Heart left ventricle (tissue), 16 donors: ENCODE measurements at regions not wholly inside any gene's neighbourhood (a gene's known extent, or its start where the extent isn't known, plus 50 kb on each side); places are given as distances from the start of the nearest gene placed in this dataset.

Experiments used
- ATAC-seq, 4 donors: fragments of 200-7000 bp; cut with Tn5 transposase; one replicate each; pipeline ENCODE4 v1.9.1; 2020 to 2022; ENCODE audit warnings: moderate library complexity in 4 of 4, mild to moderate bottlenecking in 3 of 4, moderate number of reproducible peaks in 1 of 4
- DNase-seq, 5 donors: peaks; one replicate each; pipeline ENCODE4 v3.0.0-alpha.2; 2020
- H3K27ac ChIP-seq, 12 donors: fragments of 200-600 bp; sonication (generic) in 4 of 12; one replicate each; pipeline versions ENCODE4 v1.5.0 to v1.8.0; 2016 to 2022; ENCODE audit warnings: mild to moderate bottlenecking in 2 of 12
- H3K27me3 ChIP-seq, 9 donors: fragments of 200-600 bp; sonication (generic) in 2 of 9; one replicate each; pipeline versions ENCODE4 v1.5.1 to v1.8.0; 2016 to 2022; ENCODE audit warnings: mild to moderate bottlenecking in 3 of 9
- H3K36me3 ChIP-seq, 9 donors: fragments of 200-600 bp; sonication (generic) in 2 of 9; one replicate each; pipeline versions ENCODE4 v1.5.0 to v1.8.0; 2018 to 2022; ENCODE audit warnings: mild to moderate bottlenecking in 2 of 9
- H3K4me1 ChIP-seq, 12 donors: fragments of 200-600 bp; sonication (generic) in 4 of 12; one replicate each; pipeline versions ENCODE4 v1.5.0 to v1.8.0; 2016 to 2022; ENCODE audit warnings: mild to moderate bottlenecking in 3 of 12
- H3K4me3 ChIP-seq, 12 donors: fragments of 200-600 bp; sonication (generic) in 4 of 12; one replicate each; pipeline versions ENCODE4 v1.5.0 to v1.8.0; 2017 to 2022; ENCODE audit warnings: mild to moderate bottlenecking in 9 of 12, moderate library complexity in 4 of 12
- H3K9me3 ChIP-seq, 12 donors: fragments of 200-600 bp; sonication (generic) in 4 of 12; one replicate each; pipeline versions ENCODE4 v1.5.0 to v1.8.0; 2016 to 2022; ENCODE audit warnings: mild to moderate bottlenecking in 1 of 12
- POLR2A ChIP-seq, 2 donors: fragments of 450-650 bp; IDR thresholded peaks; one replicate each; pipeline ENCODE4 v1.6.1; 2017; ENCODE audit warnings: antibody characterized with exemption in 2 of 2, mild to moderate bottlenecking in 2 of 2, moderate library complexity in 2 of 2
- WGBS, 4 donors: extraction: QIAGEN DNeasy Blood & Tissue Kit in 2 of 4; methylation state at CpG; one replicate each; pipeline versions ENCODE4 v1.1.5 to v1.1.7; 2013 to 2018; 5-methylcytosine and 5-hydroxymethylcytosine counted together
- intact Hi-C, 10 donors: fragments of 100-400 bp; cut with DNase I; formaldehyde crosslinking; loops; one replicate each; pipeline versions ENCODE4 v1.11.1 to v1.14.2; 2022
- TF ChIP-seq, protein P1 (sequence below), 12 donors: fragments of 200-600 bp; sonication (generic) in 4 of 12; IDR thresholded peaks; one replicate each; pipeline versions ENCODE4 v1.5.0 to v1.8.0; 2018 to 2022; ENCODE audit warnings: antibody characterized with exemption in 12 of 12, mild to moderate bottlenecking in 5 of 12
- donor health status: ischemic (EF 13 %, LVEDD 7.1; RV severe dilation, severe dysfunction).
- donor health status: healthy with polysubstance abuse.
- donor health status: DM: no; HTN: yes; CAD: no.
- donor health status: DM: no; HTN: no; CAD: no.
- donor health status: ischemic (EF 25% LVEDD 6.9; RV normal size, moderate dysfunction).
- donor health status: ischemic (EF 25% LVEDD 5.7; RV mildly dilated, moderate dysfunction).
- donor health status: healthy.
- donor health status: DM: yes; HTN: yes; CAD: no.
- donor health status: ischemic (EF 35%, LVEDD 5.7; RV mildly dilated, moderate dysfunction).
- donor health status: nonischemic (EF 11% LVEDD 7.7; RV severe dilation, severe dysfunction).
- donor health status: DM: yes; HTN: yes; CAD: no.
- donor health status: PGD.
- donor health status: ischemic (EF 29% LVEDD 5.4; RV normal size, mild dysfunction).
- donor health status: nonischemic (EF 23%, LVEDD 6.1; RV moderate dilation, normal function).

GRCh38 chr4:133045288-133045687 lies 103.8 kb upstream of the PCDH10 start:
- no peaks in the 10 kb centered on the region for H3K27me3 ChIP-seq
- peaks cover 0 to 15% (median 0%) of the 10 kb centered on the region in 12 donors for H3K9me3 ChIP-seq
- TF ChIP-seq POLR2A (IDR thresholded peaks at IDR 0.05): no peak
- TF ChIP-seq, protein P1, sequence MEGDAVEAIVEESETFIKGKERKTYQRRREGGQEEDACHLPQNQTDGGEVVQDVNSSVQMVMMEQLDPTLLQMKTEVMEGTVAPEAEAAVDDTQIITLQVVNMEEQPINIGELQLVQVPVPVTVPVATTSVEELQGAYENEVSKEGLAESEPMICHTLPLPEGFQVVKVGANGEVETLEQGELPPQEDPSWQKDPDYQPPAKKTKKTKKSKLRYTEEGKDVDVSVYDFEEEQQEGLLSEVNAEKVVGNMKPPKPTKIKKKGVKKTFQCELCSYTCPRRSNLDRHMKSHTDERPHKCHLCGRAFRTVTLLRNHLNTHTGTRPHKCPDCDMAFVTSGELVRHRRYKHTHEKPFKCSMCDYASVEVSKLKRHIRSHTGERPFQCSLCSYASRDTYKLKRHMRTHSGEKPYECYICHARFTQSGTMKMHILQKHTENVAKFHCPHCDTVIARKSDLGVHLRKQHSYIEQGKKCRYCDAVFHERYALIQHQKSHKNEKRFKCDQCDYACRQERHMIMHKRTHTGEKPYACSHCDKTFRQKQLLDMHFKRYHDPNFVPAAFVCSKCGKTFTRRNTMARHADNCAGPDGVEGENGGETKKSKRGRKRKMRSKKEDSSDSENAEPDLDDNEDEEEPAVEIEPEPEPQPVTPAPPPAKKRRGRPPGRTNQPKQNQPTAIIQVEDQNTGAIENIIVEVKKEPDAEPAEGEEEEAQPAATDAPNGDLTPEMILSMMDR (IDR thresholded peaks at IDR 0.05): no peak
- intact Hi-C loops: no loop called here
- no peaks in the 10 kb centered on the region for H3K36me3 ChIP-seq
- no peak for DNase-seq
- H3K4me1 ChIP-seq: no peaks in the 10 kb centered on the region
- H3K27ac ChIP-seq: no peak overlapping the region
- H3K4me3 ChIP-seq: no peak overlapping the region
- no peak for ATAC-seq
- 76 to 88% (median 84%) methylated on average over 1 of the region's 1 CpG for WGBS, 4 donors

GRCh38 chr4:133046156-133046555 lies 102.9 kb upstream of the PCDH10 start:
- intact Hi-C loops: no loop called here
- H3K36me3 ChIP-seq: no peaks in the 10 kb centered on the region
- no peaks in the 10 kb centered on the region for H3K27me3 ChIP-seq
- ATAC-seq (no peak), DNase-seq (peak in 1 of 5 donors; percentile 32)
- H3K4me3 ChIP-seq: no peak overlapping the region
- TF ChIP-seq, protein P1 (IDR thresholded peaks at IDR 0.05): no peak
- no peak for TF ChIP-seq POLR2A (IDR thresholded peaks at IDR 0.05)
- WGBS, 4 donors: 69 to 83% (median 78%) methylated on average over 4 of the region's 4 CpGs
- H3K9me3 ChIP-seq: peaks cover 0 to 17% (median 0%) of the 10 kb centered on the region in 12 donors
- H3K27ac ChIP-seq: no peak overlapping the region
- no peaks in the 10 kb centered on the region for H3K4me1 ChIP-seq

DNA sequence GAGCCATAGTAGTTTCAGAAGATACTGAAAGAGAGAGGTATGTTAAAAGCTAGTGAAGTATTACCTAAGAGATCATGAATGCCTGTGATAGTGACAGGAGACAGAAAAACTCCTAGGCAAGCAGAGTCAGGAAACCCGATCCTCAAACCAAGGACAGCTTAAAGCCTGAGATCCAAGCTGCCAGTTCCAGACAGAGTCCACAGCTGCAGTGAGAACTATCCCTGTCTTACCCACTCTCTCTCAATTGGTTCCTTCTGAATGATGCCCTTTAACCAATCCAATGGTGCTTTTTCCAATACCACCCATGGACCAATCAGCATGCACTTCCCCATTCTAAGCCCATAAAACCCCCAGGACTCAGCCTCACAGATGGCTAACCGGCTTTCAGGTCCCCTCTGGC lies 90.4 kb upstream of the PCDH10 start:
- no peaks in the 10 kb centered on the region for H3K27me3 ChIP-seq
- WGBS, 4 donors: 41 to 72% (median 54%) methylated on average over 2 of the region's 2 CpGs
- DNase-seq: no peak
- H3K4me3 ChIP-seq: no peak overlapping the region
- intact Hi-C loops: no loop called here
- no peaks in the 10 kb centered on the region for H3K4me1 ChIP-seq
- no peak overlapping the region for H3K27ac ChIP-seq
- H3K9me3 ChIP-seq: peaks cover 0 to 6% (median 0%) of the 10 kb centered on the region in 12 donors
- ATAC-seq: no peak
- H3K36me3 ChIP-seq: no peaks in the 10 kb centered on the region
- no peak for TF ChIP-seq POLR2A (IDR thresholded peaks at IDR 0.05)
- TF ChIP-seq, protein P1 (IDR thresholded peaks at IDR 0.05): no peak

GRCh38 chr4:133059117-133059516 lies 90.0 kb upstream of the PCDH10 start:
- intact Hi-C loops: no loop called here
- Histone ChIP-seq H3K27ac (no peak overlapping the region), H3K4me3 (no peak overlapping the region), H3K9me3 (peaks cover 0 to 6% (median 0%) of the 10 kb centered on the region in 12 donors), H3K36me3 (no peaks in the 10 kb centered on the region), H3K4me1 (no peaks in the 10 kb centered on the region), H3K27me3 (no peaks in the 10 kb centered on the region)
- DNase-seq: no peak
- no peak for TF ChIP-seq POLR2A (IDR thresholded peaks at IDR 0.05)
- TF ChIP-seq, protein P1 (IDR thresholded peaks at IDR 0.05): no peak
- ATAC-seq: no peak
- 69 to 82% (median 76%) methylated on average over 7 of the region's 7 CpGs for WGBS, 4 donors
